Type B pancreatic cell (in vitro differentiated cells): ENCODE measurements at regions not wholly inside any gene's neighbourhood (a gene's known extent, or its start where the extent isn't known, plus 50 kb on each side); places are given as distances from the start of the nearest gene placed in this dataset.

Experiments
- DNase-seq: peaks from one replicate; pipeline ENCODE4 v3.0.0; 2021; ENCODE audit warnings: mixed read lengths; ENCODE audit not compliant: unreplicated experiment; ENCODE audit errors: extremely low spot score
- H3K27ac Mint-ChIP-seq: 2 replicates; pipeline ENCODE4 v1.8.0; 2021; ENCODE audit warnings: mild to moderate bottlenecking, mixed read lengths
- H3K27me3 Mint-ChIP-seq: 2 replicates; pipeline ENCODE4 v1.8.0; 2021; ENCODE audit warnings: mixed read lengths
- H3K36me3 Mint-ChIP-seq: 2 replicates; pipeline ENCODE4 v1.8.0; 2021; ENCODE audit warnings: mixed read lengths
- H3K4me1 Mint-ChIP-seq: one replicate; pipeline ENCODE4 v1.8.0; 2021; ENCODE audit warnings: mixed read lengths; ENCODE audit not compliant: unreplicated experiment
- H3K4me3 Mint-ChIP-seq: 2 replicates; pipeline ENCODE4 v1.8.0; 2021; ENCODE audit warnings: mild to moderate bottlenecking, mixed read lengths
- H3K9me3 Mint-ChIP-seq: 2 replicates; pipeline ENCODE4 v1.8.0; 2021; ENCODE audit warnings: mixed read lengths
- CTCF ChIP-seq: fragments of 200-600 bp; sonication (generic); conservative IDR thresholded peaks from 2 replicates; pipeline ENCODE4 v1.5.0; 2021; ENCODE audit warnings: antibody characterized with exemption, mild to moderate bottlenecking

- Mint-ChIP-seq H3K4me3 (no peak overlapping the region), H3K9me3 (no peaks in the 10 kb centered on the region), H3K36me3 (no peaks in the 10 kb centered on the region), H3K4me1 (no peaks in the 10 kb centered on the region), H3K27me3 (peaks cover 18% of the 10 kb centered on the region), H3K27ac (no peak overlapping the region)
- no peak for TF ChIP-seq CTCF
- DNase-seq, result no peak
Observed at GRCh38 chr10:130902471-130902870, 409.1 kb downstream of the TCERG1L start.

- Mint-ChIP-seq H3K27me3 (peaks cover 17% of the 10 kb centered on the region), H3K36me3 (no peaks in the 10 kb centered on the region), H3K27ac (no peak overlapping the region), H3K9me3 (no peaks in the 10 kb centered on the region), H3K4me1 (no peaks in the 10 kb centered on the region), H3K4me3 (no peak overlapping the region)
- no peak for TF ChIP-seq CTCF
- no peak for DNase-seq
Observed at GRCh38 chr10:130902929-130903328, 408.6 kb downstream of the TCERG1L start.

DNA sequence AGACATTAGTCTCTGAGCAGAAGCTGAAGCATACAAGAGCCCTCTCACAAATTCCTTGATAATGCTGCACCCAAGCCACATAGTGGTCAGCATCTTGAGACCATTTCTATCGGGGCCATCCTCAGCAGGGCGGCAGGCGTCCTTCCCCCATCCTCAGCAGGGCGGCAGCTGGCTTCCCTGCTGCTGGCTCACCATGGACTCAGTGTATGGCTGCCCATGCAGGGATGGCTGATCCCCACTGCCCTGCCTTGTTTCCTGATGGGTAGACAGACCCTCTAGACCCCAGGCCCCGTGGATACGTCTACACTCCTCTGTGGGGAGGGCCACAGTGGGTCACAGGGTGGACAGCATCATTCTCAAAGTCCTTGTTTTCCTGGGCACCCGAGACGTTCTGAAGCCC, 406.8 kb downstream of the TCERG1L start:
- H3K27me3 Mint-ChIP-seq, result peaks cover 14% of the 10 kb centered on the region

DNA sequence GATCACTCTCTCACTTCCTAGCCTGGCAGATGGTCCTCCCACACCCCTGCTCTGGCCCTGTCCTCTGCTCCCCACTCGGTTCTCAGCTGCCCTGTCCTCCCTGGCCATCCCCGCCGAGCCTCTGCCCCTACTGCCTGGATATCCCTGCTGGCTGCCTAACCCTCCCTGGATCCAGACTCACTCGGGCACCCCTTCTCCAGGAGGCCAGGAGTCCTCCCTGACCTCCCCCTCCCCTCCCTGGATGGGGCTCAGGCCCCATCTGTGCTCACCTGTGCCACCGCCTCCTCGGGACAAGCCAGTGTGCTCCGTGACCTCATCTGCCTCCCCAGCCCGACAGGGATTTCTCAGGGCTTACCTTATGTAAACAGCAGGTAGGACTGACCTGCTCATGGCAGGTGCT, 406.1 kb downstream of the TCERG1L start:
- H3K27me3 Mint-ChIP-seq, result peaks cover 13% of the 10 kb centered on the region
- H3K36me3 Mint-ChIP-seq, result no peaks in the 10 kb centered on the region
- no peaks in the 10 kb centered on the region for H3K4me1 Mint-ChIP-seq
- H3K4me3 Mint-ChIP-seq, result no peak overlapping the region
- no peak overlapping the region for H3K27ac Mint-ChIP-seq
- TF ChIP-seq CTCF, result no peak
- no peaks in the 10 kb centered on the region for H3K9me3 Mint-ChIP-seq
- no peak for DNase-seq

More for the DNA sequence above, 406.8 kb downstream of the TCERG1L start:
- TF ChIP-seq CTCF, result no peak
- Mint-ChIP-seq H3K9me3 (no peaks in the 10 kb centered on the region), H3K4me3 (no peak overlapping the region), H3K4me1 (no peaks in the 10 kb centered on the region), H3K27ac (no peak overlapping the region), H3K36me3 (no peaks in the 10 kb centered on the region)
- no peak for DNase-seq

GRCh38 chr10:130905921-130906320, 405.6 kb downstream of the TCERG1L start:
- H3K27me3 Mint-ChIP-seq, result peaks cover 13% of the 10 kb centered on the region
- H3K36me3 Mint-ChIP-seq, result no peaks in the 10 kb centered on the region
- DNase-seq, result no peak
- no peaks in the 10 kb centered on the region for H3K9me3 Mint-ChIP-seq
- H3K4me3 Mint-ChIP-seq, result no peak overlapping the region
- TF ChIP-seq CTCF, result no peak
- H3K4me1 Mint-ChIP-seq, result no peaks in the 10 kb centered on the region
- H3K27ac Mint-ChIP-seq, result no peak overlapping the region

GRCh38 chr10:130910848-130911247, 400.7 kb downstream of the TCERG1L start:
- no peak overlapping the region for H3K4me3 Mint-ChIP-seq
- H3K9me3 Mint-ChIP-seq, result peaks cover 7% of the 10 kb centered on the region
- H3K27me3 Mint-ChIP-seq, result peaks cover 16% of the 10 kb centered on the region
- H3K27ac Mint-ChIP-seq, result no peak overlapping the region
- H3K36me3 Mint-ChIP-seq, result no peaks in the 10 kb centered on the region
- no peak for TF ChIP-seq CTCF
- H3K4me1 Mint-ChIP-seq, result no peaks in the 10 kb centered on the region
- DNase-seq, result no peak
